Endothelial cell (in vitro differentiated cells): ENCODE measurements at regions not wholly inside any gene's neighbourhood (a gene's known extent, or its start where the extent isn't known, plus 50 kb on each side); places are given as distances from the start of the nearest gene placed in this dataset.

Source experiments
- DNase-seq: peaks from one replicate; pipeline ENCODE4 v3.0.0; 2021; ENCODE audit warnings: low spot score
- H3K27ac Mint-ChIP-seq: one replicate; pipeline ENCODE4 v1.8.0; 2021; ENCODE audit warnings: mixed read lengths, inconsistent platforms; ENCODE audit not compliant: unreplicated experiment
- H3K27me3 Mint-ChIP-seq: one replicate; pipeline ENCODE4 v1.8.0; 2021; ENCODE audit warnings: mild to moderate bottlenecking, moderate library complexity, mixed read lengths, inconsistent platforms; ENCODE audit not compliant: unreplicated experiment
- H3K36me3 Mint-ChIP-seq: one replicate; pipeline ENCODE4 v1.8.0; 2021; ENCODE audit warnings: mild to moderate bottlenecking, low read depth, mixed read lengths, inconsistent platforms; ENCODE audit not compliant: unreplicated experiment
- H3K4me1 Mint-ChIP-seq: one replicate; pipeline ENCODE4 v1.8.0; 2021; ENCODE audit warnings: mild to moderate bottlenecking, mixed read lengths, inconsistent platforms; ENCODE audit not compliant: unreplicated experiment
- H3K4me3 Mint-ChIP-seq: one replicate; pipeline ENCODE4 v1.8.0; 2021; ENCODE audit warnings: mild to moderate bottlenecking, mixed read lengths, inconsistent platforms; ENCODE audit not compliant: unreplicated experiment
- H3K9me3 Mint-ChIP-seq: one replicate; pipeline ENCODE4 v1.8.0; 2021; ENCODE audit warnings: mixed read lengths, inconsistent platforms; ENCODE audit not compliant: unreplicated experiment
- CTCF ChIP-seq: fragments of 200-600 bp; sonication (generic); IDR thresholded peaks from one replicate; pipeline ENCODE4 v1.5.0; 2021; ENCODE audit warnings: antibody characterized with exemption; ENCODE audit not compliant: unreplicated experiment

- Mint-ChIP-seq H3K36me3 (no peaks in the 10 kb centered on the region), H3K27ac (no peak overlapping the region), H3K4me3 (no peak overlapping the region), H3K9me3 (no peaks in the 10 kb centered on the region), H3K27me3 (no peaks in the 10 kb centered on the region), H3K4me1 (no peaks in the 10 kb centered on the region)
- no peak for DNase-seq
- TF ChIP-seq CTCF, result no peak
Measured at GRCh38 chr13:31980830-31981229, 50.7 kb upstream of the FRY start.
